PFSK-1 (cell line): ENCODE measurements at regions not wholly inside any gene's neighbourhood (a gene's known extent, or its start where the extent isn't known, plus 50 kb on each side); places are given as distances from the start of the nearest gene placed in this dataset.

Experiments used
- FOXP2 ChIP-seq: optimal IDR thresholded peaks from 2 replicates; pipeline ENCODE3; 2011; ENCODE audit warnings: borderline replicate concordance, control low read depth, inconsistent platforms; ENCODE audit not compliant: insufficient read depth; ENCODE audit errors: extremely low read length, extremely low read depth
- POLR2AphosphoS5 ChIP-seq: IDR thresholded peaks from 2 replicates; pipeline ENCODE4 v1.6.1; 2012; ENCODE audit warnings: low read depth, mild to moderate bottlenecking, control low read depth, low read length, moderate library complexity
- SIN3A ChIP-seq: IDR thresholded peaks from 2 replicates; pipeline ENCODE4 v1.6.1; 2012; ENCODE audit warnings: mild to moderate bottlenecking, low read length, moderate library complexity, borderline replicate concordance; ENCODE audit not compliant: insufficient read depth
- TAF1 ChIP-seq: IDR thresholded peaks from 2 replicates; pipeline ENCODE4 v1.6.1; 2012; ENCODE audit warnings: low read length, control low read depth, borderline replicate concordance; ENCODE audit not compliant: insufficient read depth
- TF ChIP-seq, protein P1 (sequence below), 2 experiments: IDR thresholded peaks; 2 replicates each; pipeline versions ENCODE4 v1.6.1 to v1.8.0; 2011 to 2012; ENCODE audit warnings: low read depth in 2 of 2, low read length in 2 of 2, control low read depth in 1 of 2, inconsistent platforms in 1 of 2, mild to moderate bottlenecking in 1 of 2, moderate library complexity in 1 of 2; ENCODE audit not compliant: insufficient read depth in 1 of 2

DNA sequence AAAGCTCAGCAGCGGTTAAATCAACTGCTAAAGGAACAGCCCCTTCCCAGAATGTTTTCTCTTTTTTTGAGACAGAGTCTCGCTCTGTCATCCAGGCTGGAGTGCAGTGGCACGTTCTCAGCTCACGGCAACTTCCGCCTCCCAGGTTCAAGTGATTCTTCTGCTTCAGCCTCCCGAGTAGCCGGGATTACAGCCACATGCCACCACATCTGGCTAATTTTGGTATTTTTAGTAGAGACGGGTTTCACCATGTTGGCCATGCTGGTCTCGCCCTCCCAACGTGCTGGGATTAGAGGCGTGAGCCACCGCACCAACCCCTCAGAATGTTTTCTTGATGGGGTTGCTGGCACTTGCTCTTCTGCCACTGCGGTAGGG, 59.8 kb upstream of the IL6 start:
- TF ChIP-seq, protein P1, sequence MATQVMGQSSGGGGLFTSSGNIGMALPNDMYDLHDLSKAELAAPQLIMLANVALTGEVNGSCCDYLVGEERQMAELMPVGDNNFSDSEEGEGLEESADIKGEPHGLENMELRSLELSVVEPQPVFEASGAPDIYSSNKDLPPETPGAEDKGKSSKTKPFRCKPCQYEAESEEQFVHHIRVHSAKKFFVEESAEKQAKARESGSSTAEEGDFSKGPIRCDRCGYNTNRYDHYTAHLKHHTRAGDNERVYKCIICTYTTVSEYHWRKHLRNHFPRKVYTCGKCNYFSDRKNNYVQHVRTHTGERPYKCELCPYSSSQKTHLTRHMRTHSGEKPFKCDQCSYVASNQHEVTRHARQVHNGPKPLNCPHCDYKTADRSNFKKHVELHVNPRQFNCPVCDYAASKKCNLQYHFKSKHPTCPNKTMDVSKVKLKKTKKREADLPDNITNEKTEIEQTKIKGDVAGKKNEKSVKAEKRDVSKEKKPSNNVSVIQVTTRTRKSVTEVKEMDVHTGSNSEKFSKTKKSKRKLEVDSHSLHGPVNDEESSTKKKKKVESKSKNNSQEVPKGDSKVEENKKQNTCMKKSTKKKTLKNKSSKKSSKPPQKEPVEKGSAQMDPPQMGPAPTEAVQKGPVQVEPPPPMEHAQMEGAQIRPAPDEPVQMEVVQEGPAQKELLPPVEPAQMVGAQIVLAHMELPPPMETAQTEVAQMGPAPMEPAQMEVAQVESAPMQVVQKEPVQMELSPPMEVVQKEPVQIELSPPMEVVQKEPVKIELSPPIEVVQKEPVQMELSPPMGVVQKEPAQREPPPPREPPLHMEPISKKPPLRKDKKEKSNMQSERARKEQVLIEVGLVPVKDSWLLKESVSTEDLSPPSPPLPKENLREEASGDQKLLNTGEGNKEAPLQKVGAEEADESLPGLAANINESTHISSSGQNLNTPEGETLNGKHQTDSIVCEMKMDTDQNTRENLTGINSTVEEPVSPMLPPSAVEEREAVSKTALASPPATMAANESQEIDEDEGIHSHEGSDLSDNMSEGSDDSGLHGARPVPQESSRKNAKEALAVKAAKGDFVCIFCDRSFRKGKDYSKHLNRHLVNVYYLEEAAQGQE (IDR thresholded peaks at IDR 0.05; ENCODE audit: insufficient read depth in 1 of 2, low read depth in 2 of 2, low read length in 2 of 2): no peak
- no peak for TF ChIP-seq FOXP2
- no peak for TF ChIP-seq POLR2AphosphoS5
- no peak for TF ChIP-seq TAF1
- TF ChIP-seq SIN3A: no peak

DNA sequence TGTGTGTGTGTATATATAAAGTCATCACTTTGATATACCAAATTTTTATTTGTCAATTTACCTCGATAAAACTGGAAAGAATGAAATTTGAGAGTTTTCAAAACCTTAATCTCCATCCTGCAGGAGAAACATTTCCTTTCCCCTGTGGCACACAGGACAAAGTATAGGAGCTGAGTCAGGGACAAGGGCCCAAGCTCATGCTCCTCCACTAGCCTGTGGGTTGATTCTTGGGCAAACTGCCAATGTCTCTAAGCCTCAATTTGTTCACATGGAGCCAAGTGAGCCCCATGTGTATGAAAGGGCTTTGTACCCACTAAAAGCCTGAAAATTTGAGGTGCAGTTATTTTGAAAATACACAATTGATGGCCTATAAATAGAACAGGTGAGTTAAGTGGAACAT, 60.3 kb upstream of the IL6 start:
- TF ChIP-seq TAF1 (no peak), SIN3A (no peak), POLR2AphosphoS5 (no peak), FOXP2 (no peak)
- TF ChIP-seq, protein P1 (IDR thresholded peaks at IDR 0.05; ENCODE audit: insufficient read depth in 1 of 2, low read depth in 2 of 2, low read length in 2 of 2): no peak

DNA sequence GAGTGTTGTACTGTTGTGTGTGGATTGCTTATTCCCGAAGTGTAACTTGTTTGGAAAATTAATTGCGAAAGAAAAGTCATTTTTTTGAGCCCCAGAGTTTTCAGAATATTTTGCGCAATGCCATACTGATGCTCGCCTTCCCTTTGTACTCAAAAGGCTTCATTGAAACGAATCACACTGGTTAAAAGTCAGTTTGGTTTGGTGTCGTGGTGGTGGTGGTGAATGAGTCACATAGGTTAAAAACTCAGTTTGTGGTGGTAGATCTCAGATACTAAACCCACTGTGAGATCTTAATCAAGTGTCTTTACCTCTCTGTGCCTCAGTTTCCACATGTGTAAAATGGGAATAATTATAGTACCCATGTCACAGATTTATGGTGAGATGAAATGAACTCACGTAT, 61.1 kb upstream of the IL6 start:
- TF ChIP-seq TAF1 (no peak), SIN3A (no peak), FOXP2 (no peak), POLR2AphosphoS5 (no peak)
- TF ChIP-seq, protein P1 (IDR thresholded peaks at IDR 0.05; ENCODE audit: insufficient read depth in 1 of 2, low read depth in 2 of 2, low read length in 2 of 2): no peak

DNA sequence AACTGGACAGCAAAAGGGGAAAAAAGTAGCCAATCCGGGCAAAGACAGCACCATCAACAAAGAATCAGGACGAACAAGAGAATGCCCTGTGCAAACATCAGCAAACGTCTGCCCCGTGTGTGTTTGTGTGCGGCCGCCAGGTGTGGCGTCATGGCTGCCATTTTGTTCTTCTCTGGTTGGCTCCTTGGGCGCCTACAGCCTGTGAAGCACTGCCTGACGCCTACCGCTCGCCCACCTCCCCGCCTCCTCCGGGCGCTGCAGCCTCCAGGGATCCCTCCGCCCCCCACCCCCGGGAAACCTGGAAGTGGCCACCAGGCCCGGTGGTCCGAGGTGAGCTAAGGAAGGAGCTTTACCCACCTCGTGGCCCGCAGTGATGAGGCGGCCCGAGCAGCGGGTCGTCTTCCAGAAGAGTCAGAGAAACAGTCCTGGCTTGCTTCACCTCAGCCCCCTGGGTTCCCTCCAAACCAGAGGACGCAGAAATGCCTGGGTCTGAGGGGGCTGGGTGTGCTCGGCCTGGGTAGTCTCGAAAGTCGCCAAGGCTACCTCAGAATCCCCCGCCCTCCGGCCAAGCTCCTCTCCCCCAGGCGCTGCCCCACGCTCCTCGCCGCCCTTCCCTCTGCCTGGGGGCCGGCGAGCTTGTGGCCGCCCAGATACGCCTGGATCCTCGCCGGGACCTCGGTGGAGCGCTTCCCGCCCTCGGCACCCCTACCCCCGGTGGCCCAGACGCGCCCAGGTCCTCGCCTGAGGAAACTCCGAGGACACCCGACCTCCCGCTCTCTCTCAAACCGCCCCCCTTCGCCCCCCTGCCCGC, 61.8 kb upstream of the IL6 start:
- TF ChIP-seq, protein P1 (IDR thresholded peaks at IDR 0.05; ENCODE audit: insufficient read depth in 1 of 2, low read depth in 2 of 2, low read length in 2 of 2): no peak
- TF ChIP-seq SIN3A: no peak
- no peak for TF ChIP-seq FOXP2
- TF ChIP-seq POLR2AphosphoS5: no peak
- TF ChIP-seq TAF1: no peak
